ENCODE measurements at regions not wholly inside any gene's neighbourhood (a gene's known extent, or its start where the extent isn't known, plus 50 kb on each side); places are given as distances from the start of the nearest gene placed in this dataset.

GRCh38 chr12:88400302-88400701 lies 180.0 kb downstream of the KITLG start:
- in situ Hi-C loops (cut with MboI; ENCODE audit: low pct_unique_long_range_greater_than_20kb, low sequenced_read_pairs), result no loop called here

DNA sequence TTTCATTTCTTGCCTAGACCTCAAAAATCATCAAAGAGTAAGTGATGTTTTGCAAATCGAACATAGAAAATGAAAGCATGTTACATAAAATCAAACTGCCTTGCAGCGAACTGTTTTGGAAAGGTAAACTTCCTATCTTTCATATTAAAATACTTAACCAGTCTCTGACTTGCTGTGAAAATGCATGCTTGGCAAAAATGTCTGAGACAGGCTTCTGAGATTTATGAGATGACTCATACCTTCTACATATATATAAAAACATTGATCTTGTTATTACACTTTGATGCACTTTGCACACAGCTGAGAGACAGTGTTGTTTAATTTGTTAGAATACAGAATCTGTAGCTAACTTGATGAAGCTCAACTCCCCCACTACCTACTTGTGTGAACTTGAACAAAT lies 179.1 kb downstream of the KITLG start:
- in situ Hi-C loops (cut with MboI; ENCODE audit: low pct_unique_long_range_greater_than_20kb, low sequenced_read_pairs), result no loop called here
- no peak for DNase-seq

More at GRCh38 chr12:88400302-88400701, 180.0 kb downstream of the KITLG start:
- no peak for DNase-seq

DNA sequence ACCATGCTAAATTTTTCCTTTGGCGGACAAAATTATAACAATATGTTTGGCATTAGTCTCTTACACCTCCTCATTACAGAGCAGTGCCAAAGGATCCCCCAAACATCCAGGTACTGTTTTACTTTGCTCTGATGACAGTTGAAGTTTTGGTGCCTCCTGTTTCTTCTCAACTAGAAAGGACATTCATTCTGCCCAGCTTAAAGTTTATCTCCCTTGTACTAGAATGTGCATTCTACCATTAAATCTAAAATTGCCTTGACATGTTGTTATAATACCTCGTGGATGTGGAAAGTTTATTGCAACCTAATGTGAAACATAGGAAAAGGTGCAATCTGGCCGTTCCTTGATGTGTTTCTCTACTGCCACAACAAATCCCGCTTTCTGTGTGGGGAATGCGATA lies 173.4 kb downstream of the KITLG start:
- DNase-seq, result no peak
- in situ Hi-C loops (cut with MboI; ENCODE audit: low pct_unique_long_range_greater_than_20kb, low sequenced_read_pairs), result no loop called here

GRCh38 chr12:88408823-88409222 lies 171.4 kb downstream of the KITLG start:
- no peak for DNase-seq
- in situ Hi-C loops (cut with MboI; ENCODE audit: low pct_unique_long_range_greater_than_20kb, low sequenced_read_pairs), result no loop called here

- DNase-seq, result no peak
- in situ Hi-C loops (cut with MboI; ENCODE audit: low pct_unique_long_range_greater_than_20kb, low sequenced_read_pairs), result no loop called here
Observed at GRCh38 chr12:88409257-88409656, 171.0 kb downstream of the KITLG start.

GRCh38 chr12:88411689-88412088 lies 168.6 kb downstream of the KITLG start:
- in situ Hi-C loops (cut with MboI; ENCODE audit: low pct_unique_long_range_greater_than_20kb, low sequenced_read_pairs), result no loop called here
- no peak for DNase-seq

GRCh38 chr12:88413646-88414045 lies 166.6 kb downstream of the KITLG start:
- in situ Hi-C loops (cut with MboI; ENCODE audit: low pct_unique_long_range_greater_than_20kb, low sequenced_read_pairs), result no loop called here
- DNase-seq, result no peak

GRCh38 chr12:88416155-88416554 lies 164.1 kb downstream of the KITLG start:
- no peak for DNase-seq
- in situ Hi-C loops (cut with MboI; ENCODE audit: low pct_unique_long_range_greater_than_20kb, low sequenced_read_pairs), result no loop called here

- no peak for DNase-seq
- in situ Hi-C loops (cut with MboI; ENCODE audit: low pct_unique_long_range_greater_than_20kb, low sequenced_read_pairs), result no loop called here
Observed at GRCh38 chr12:88416786-88417185, 163.5 kb downstream of the KITLG start.

DNA sequence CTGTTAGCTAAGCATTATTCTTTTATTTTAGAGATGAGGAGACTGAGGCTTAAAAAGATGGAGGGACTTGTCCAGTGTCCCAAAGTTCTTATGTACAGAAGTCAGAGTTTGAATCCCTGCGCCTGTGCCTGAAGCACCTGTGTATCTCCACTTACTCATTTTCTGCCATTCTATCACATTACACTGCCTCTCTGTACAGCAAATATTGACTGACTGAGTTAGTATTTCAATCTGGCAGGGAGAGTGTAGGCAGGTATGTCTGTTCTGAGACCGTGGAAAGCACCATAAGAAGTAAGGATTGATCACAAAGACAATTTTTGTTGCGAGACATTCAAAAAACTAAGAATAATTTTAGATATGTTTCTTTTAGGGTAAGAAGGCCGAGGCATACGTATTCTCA lies 162.7 kb downstream of the KITLG start:
- in situ Hi-C loops (cut with MboI; ENCODE audit: low pct_unique_long_range_greater_than_20kb, low sequenced_read_pairs), result no loop called here
- DNase-seq, result no peak

DNA sequence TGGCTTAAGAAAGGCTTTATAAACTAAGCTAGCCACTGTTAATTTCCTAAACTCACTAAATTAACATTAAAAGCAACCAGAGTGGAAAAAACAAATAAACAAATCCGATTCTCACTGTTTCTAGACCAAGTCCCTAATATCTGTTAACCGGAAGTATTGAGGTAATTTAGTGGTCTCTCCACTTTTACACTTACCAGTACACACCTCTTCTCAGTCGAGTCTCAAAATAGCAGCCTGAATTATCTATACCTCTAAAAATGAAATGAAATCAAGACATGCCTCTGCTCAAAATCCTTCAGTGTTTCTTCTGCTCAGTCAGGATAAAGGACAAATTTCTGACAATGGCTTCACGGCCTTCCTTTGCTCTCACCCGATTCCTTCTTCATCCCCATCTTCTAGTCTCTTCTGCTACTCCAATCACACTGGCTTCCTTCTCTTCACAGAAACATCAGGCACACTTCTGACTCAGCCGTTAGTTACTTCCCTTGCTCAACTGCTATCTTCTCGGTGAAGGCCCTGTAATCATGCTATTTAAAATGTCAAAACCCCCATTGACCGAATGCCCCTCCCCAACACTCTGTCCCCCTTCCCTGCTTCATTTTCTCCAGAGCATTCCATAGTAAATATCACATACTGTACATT lies 161.3 kb downstream of the KITLG start:
- in situ Hi-C loops (cut with MboI; ENCODE audit: low pct_unique_long_range_greater_than_20kb, low sequenced_read_pairs), result no loop called here

DNA sequence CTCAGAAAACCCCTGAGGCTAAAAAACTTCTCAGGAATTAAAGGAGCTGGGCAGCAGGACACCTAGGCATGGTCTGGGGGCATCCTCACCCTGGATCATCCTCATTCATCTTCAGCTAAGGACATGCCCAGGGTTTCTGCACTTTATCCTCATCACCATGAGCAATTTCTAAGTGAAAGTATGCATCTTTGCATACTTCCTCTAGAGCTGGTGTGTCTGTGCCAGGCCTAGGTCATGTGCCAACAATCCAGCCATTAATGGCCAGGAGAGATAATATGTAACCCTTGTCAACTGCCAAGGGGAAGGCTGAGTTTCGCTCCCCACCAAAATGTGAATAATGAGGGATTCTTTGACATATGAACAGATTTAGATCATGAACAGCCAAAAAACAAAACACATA lies 160.5 kb downstream of the KITLG start:
- no peak for DNase-seq
- in situ Hi-C loops (cut with MboI; ENCODE audit: low pct_unique_long_range_greater_than_20kb, low sequenced_read_pairs), result no loop called here

More for the DNA sequence above, 161.3 kb downstream of the KITLG start:
- no peak for DNase-seq

DNA sequence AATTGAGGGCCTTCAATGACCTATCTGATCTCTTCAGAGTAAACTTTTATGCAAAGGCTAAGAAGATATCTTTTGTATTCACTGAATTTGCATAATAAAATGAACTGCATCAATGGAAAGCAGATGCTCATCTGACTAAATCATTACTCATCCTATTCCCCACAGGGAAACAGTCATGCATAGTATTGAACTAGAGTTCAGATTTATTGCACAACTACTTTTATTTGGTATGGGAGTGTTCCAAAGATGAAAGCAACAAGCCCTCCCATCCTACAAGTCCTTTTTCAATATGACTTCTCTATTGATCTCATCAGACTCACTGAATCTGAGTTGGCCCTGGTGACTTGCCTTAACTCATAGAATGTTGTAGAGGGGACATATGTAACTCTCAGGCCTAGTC lies 159.8 kb downstream of the KITLG start:
- no peak for DNase-seq

GRCh38 chr12:88424791-88425730 lies 155.2 kb downstream of the KITLG start:
- in situ Hi-C loops (cut with MboI; ENCODE audit: low pct_unique_long_range_greater_than_20kb, low sequenced_read_pairs), result no loop called here
- DNase-seq, result no peak

More for the DNA sequence above, 159.8 kb downstream of the KITLG start:
- in situ Hi-C loops (cut with MboI; ENCODE audit: low pct_unique_long_range_greater_than_20kb, low sequenced_read_pairs), result no loop called here

DNA sequence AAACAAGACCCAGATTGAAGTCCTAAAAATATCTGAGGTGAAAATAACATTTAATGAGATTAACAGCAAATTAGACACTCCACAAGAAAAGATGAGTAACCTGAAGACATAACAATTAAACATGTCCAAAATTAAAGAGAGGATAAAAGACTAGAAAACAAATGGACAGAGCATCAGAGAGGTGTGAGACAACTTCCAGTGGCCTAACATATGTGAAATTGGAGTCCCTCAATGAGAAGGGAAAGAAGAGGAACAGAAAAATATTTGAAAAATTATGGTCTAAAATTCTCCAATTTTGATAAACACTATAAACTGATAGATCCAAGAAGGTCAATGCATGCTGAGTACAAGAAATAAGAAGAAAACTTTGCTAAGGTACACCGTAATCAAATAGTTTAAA lies 151.9 kb downstream of the KITLG start:
- in situ Hi-C loops (cut with MboI; ENCODE audit: low pct_unique_long_range_greater_than_20kb, low sequenced_read_pairs), result no loop called here

GRCh38 chr12:88431246-88431645 lies 149.0 kb downstream of the KITLG start:
- in situ Hi-C loops (cut with MboI; ENCODE audit: low pct_unique_long_range_greater_than_20kb, low sequenced_read_pairs), result no loop called here
- no peak for DNase-seq

More for the DNA sequence above, 151.9 kb downstream of the KITLG start:
- no peak for DNase-seq

GRCh38 chr12:88432531-88433490 lies 147.5 kb downstream of the KITLG start:
- DNase-seq, result no peak
- in situ Hi-C loops (cut with MboI; ENCODE audit: low pct_unique_long_range_greater_than_20kb, low sequenced_read_pairs), result no loop called here

DNA sequence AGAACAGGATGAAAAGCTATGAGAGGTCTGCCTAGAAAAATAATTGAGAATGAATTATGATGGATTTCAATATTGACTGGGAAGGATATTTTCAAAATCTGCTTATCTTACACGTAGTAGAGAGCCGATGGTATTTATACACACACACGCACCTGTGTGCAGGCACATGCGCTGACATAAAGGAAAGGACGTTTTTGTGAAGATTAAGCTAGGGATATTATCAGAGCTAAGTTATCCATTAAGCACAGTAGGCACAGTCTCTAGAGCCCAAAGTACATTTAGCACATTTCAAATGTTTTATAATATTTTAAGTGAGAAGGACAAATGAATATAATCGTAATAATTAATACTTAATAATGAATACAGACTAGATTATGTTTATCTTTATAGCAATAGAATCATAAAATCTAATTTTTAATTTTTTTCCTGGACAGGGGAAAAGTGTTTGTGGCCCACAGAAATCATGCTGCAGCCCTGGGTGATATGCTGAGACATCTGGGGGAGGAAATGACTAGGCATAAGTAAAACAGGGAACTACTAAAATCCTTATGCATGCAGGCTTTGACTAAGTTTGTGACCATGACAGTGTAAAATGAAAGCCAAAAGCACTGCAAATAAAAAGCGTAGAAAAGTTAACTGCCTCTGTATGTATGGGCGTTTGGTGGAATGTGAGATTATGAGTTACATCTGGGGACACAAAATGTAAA lies 146.1 kb downstream of the KITLG start:
- peak; percentile 84 for DNase-seq
- in situ Hi-C loops (cut with MboI; ENCODE audit: low pct_unique_long_range_greater_than_20kb, low sequenced_read_pairs), result no loop called here
